ENCODE measurements at regions not wholly inside any gene's neighbourhood (a gene's known extent, or its start where the extent isn't known, plus 50 kb on each side); places are given as distances from the start of the nearest gene placed in this dataset.
"Not testable (repeated sequence)": the region's sequence is repeated elsewhere in the genome, so short reads cannot be mapped to it uniquely, and the experiment has no call there.

DNA sequence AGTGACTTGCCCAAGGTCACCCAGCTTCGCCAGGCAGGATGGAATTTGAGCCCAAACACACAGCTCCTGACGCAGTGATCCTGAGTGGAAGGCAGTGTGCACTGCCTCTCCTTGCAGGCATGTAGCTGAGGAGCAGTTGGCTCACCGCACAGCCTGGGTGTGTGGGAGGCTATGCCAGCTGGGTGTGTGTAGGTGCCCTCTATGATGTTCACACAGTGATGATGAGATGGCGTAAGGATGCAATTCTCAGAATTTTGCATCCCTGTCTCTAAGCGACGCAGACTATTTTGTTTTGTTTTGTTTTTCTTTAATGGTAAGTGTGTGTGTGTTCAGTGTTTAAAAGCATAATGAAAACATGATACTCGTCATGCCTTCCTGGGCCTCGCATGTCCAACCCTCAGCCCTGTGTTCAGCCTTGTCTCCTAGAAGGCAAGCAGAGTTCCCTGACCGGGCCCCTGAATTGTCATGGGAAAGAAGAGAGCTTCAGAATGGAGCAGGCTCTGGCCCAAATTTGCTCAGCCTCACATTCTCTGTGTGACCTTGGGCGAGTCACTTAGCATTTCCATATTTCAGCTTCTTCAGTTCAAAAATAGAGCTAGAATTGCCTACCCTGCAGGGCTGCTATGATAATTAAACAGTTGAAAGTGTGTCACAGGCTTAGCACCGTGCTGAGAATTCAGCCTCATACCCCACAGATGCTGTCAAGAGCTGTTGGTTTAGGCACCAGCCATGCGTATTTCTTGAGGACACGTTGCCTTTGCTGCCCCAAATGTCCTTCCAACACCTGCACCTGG lies 603.6 kb upstream of the RAB6C start:
- DNase-seq, result no peak

DNA sequence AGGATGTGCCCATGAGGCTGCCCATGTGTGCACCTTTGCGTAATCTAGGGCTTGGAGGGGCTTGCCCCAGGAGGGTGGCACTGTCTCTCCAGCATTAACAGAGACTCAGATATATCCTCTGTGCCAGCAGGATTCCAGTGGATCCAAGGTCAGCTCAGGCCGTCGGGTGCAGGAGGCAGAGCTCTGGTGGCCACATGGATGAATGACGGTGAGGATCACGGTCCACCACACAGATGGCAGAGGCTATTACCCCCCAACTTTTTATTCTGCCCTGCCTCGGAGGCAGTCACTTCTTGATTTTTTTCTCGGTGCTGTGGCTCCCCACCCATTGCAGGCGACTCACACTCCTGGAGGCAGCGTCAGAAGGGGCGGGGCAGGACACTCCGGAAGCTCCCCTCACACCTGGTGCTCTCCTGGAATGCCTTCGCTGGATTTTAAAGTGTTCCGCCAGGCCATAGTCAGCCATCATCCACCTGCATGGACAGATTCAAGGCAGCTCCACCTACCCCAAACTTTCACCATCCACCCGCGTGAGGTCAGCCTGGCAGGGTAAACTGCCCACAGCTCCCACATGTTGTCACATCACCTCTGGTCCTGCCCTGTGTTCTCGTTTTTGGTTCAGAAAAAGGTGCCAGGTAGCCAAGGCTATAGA lies 602.9 kb upstream of the RAB6C start:
- DNase-seq, result no peak

DNA sequence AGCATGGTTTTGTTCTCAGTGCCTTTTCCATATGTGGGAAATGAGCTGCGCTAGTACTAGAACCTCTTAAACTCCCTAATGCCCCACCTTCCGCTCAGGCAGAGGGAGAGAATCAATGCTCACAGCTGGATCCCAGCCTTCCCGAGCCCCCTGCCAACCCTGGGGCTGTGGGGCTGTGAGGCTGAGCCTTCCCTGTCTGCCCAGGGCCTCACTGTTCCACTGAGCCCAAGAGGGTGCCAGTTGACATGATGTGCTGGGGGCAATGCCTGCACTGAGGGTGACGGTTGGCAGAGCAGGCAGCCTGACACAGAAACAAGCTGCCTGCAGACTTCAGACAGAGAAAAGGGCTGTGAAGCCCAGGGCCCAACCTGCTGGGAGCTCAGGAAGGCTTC lies 602.4 kb upstream of the RAB6C start:
- DNase-seq, result no peak

DNA sequence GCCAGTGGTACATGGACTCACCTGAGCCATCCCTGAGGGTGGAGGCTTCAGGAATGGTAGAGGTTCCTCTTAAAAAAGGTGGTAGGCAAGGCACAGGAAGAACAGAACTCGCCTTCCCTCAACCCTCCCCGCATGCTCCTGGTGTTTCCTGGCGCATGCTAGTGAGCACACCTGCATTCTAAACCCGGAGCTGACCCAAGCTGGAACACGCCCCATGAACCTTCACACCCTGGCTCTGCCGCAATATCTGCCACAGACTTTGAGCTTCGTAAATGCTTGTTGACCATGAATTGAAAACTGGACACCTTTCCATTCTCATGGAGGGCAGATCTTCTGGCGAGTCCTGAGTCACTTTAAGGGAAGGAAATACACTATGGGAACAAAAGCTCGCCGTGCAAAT lies 601.3 kb upstream of the RAB6C start:
- no peak for DNase-seq

DNA sequence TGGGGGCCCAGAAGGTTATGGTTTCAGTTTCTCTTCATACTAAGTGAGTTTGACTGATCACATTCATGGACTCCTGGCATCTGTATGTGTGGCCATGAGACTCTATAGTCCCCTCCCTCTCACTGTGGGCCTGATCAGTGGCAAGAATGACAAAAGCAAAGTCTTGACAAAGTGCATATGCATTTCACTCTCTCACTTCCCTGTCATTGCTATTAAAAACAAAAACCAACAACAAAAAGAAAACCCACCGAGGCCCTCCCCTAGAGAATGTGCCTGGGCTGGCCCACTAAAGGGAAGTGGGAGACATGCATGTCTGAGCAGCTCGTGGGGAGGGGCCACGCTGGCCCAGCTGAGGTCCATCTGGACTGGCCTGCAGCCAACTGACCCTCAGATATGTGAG lies 600.1 kb upstream of the RAB6C start:
- no peak for DNase-seq

DNA sequence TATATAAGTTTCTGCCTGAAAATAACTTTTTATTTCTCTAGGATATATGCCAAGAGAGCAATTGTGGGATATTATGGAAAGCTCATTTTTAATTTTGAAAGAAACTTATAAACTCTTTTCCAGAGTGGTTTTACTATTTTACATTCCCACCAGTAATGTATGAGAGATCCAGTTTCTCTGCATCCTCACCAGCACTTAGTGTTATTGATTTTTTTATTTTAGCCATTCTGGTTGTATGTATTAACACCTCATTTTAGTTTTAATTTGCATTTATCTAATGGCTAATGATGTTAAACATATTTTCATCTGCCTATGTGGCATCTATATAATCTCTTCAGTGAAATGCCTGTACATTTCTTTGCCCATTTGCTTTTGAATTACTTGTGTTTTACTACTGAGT lies 597.7 kb upstream of the RAB6C start:
- DNase-seq, result no peak

DNA sequence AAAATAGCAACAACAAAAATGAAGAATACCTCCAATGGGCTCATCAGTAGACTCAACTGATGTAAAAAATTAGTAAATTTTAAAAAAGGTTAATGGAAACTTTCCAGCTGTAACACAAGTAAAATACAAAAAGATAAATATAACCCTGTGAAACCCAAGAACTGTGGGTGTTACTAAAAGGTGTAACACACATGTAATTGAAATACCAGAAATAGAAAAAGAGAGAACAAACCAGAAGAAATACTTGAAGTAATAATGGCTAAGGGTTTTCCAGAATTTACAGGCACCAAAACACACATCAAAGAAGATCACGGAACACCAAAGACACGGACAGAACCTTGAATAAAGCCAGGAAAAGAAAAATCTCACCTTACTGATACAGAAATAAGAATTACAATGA lies 590.6 kb upstream of the RAB6C start:
- DNase-seq, result no peak

DNA sequence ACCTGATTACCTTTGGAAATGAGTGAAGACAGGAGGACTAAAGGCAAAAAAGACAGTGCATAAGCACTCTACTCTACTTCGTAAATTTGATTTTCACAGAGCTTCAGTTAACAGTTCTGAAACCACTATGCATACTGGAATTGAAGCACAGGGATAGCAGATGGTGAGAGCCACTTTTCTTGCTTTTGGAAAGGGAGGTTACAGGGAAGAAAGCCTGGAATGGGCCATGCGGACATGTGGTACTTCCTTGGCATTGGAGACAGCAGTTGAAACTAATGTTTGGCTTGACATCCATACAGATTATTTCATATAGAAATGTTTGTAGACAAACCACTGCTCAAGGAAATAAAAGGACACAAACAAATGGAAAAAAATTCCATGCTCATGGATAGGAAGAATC lies 585.6 kb upstream of the RAB6C start:
- DNase-seq, result no peak

DNA sequence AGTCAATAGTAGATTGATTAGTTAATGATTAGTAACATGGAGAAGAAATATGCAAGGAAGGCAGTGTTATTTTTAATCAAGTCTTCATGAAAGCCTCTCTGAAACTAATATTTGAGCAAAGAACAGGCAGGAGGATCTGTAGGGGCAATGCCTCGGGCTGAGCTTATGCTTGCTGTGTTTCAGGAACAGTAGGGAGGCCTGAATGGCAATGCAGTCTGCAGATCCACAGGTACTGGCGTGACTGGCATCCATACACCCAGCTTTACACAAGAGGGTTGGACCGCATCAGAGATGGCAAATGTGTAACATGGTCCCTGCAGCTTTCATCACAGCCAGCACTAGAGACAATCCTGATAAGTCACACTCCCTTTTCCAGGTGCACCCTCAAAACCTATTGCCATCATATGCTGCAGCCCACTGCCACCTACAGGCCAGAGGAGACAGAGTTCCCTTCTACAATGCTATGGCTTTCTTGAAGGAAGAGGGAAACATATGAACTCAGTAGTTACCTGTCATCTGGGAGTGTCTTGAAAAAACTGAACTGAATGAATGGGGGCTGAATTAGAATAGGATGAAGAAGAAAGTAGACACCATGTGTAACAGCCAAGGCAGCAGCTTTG lies 582.4 kb upstream of the RAB6C start:
- DNase-seq, result no peak

DNA sequence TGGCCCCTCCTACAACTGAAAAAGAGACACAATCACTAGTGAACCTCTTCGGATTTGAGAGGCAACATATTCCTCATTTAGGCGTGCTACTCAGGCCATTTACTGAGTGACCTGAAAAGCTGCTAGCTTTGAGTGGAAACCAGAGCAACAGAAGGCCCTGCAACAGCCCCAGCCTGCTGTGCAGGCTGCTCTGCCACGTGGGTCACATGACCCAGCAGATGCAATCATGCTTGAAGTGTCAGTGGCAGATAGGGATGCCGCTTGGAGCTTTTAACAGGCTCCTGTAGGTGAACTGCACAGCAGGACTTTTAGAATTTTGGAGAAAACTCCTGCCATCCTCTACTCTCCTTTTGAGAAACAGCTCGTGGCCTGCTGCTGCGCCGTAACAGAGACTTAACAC lies 578.6 kb upstream of the RAB6C start:
- DNase-seq, result no peak

DNA sequence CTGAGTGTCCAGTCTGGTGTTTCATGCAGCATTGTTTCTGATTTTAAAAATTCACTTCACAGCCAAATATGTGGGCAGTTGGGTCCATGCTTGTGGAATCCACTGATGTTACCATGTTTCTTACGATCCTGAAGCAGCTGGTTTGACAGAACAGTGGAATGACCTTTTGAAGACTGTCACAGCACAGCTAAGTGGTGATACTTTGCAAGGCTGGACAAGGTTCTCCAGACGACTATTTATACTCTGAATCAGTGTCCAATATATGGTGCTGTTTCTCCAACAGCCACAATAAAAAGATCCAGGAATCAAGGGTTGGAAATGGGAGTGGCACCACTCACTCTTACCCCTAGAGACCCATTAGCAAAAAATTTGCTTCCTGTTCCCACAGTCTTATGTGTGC lies 577.4 kb upstream of the RAB6C start:
- DNase-seq, result no peak

DNA sequence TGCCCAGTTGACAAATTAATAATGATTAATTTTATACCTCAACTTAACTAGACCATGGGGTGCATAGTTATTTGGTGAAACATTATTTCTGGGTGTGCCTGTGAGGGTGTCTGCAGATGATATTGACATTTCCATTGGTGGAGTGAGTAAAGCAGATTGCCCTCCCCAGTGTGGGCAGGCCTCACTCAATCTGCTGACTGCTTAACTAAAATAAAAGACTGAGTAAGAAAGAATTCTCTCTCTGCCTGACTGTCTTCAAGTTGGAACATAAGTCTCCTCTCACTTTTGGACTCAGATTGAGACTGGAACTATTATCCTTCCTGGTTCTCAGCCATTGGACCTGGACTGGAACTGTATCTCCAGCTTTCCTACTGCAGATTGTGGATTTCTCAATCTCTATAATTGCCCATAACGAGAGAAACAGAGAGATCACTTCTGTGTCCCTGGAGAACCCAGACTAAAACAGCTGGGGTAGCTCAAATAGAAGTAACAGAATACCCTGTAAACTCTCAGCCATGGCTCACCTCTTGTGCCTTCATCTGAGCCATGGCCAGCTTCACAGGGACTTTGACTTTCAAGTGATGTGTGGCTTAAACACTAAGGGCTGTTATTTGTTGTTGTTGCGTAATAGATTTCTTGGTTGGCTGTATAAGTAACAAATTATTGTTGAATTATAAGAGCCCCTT lies 575.3 kb upstream of the RAB6C start:
- no peak for DNase-seq

DNA sequence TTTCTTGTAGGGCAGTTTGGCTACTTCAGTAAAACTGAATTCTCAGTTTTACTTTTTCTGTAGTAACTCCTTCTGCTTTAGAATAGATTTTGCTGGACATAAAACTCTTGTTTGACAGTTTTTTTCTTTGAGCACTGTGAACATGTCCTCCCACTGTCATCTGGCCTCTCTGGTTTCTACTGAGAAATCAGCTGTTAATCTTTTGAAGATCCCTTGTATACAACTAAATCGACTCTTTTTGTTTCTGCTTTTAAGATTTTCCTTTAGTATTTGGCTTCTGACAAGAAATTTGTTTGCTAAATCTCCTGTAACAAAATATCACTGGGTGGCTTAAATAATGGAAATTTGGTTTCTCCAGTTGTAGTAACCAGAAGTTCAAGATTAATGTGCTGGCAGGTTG lies 570.9 kb upstream of the RAB6C start:
- DNase-seq, result no peak

DNA sequence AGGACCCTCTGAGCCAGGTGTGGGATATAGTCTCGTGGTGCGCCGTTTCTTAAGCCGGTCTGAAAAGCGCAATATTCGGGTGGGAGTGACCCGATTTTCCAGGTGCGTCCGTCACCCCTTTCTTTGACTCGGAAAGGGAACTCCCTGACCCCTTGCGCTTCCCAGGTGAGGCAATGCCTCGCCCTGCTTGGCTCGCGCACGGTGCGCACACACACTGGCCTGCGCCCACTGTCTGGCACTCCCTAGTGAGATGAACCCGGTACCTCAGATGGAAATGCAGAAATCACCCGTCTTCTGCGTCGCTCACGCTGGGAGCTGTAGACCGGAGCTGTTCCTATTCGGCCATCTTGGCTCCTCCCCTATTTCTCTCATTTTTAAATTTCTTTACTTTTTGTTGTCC lies 562.4 kb upstream of the RAB6C start:
- DNase-seq, result not testable (repeated sequence)

DNA sequence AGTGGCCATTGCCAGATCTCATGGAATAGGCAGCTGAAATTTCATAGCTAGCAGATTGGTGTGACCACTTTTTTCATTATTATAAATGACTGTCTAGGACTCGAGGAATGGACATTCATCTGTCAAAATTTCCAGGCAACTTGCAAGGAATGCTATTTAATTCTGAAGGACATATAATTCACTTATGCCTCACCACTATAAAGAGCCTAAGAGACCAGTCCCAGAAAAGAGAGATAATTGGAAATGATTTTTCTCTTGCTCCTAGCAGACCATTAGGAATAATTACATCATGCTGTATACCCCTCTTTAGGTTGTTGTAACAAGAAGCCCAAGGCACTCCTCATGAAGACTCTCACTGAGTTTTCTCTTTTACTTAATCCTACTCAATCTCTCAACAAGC lies 557.4 kb upstream of the RAB6C start:
- no peak for DNase-seq

DNA sequence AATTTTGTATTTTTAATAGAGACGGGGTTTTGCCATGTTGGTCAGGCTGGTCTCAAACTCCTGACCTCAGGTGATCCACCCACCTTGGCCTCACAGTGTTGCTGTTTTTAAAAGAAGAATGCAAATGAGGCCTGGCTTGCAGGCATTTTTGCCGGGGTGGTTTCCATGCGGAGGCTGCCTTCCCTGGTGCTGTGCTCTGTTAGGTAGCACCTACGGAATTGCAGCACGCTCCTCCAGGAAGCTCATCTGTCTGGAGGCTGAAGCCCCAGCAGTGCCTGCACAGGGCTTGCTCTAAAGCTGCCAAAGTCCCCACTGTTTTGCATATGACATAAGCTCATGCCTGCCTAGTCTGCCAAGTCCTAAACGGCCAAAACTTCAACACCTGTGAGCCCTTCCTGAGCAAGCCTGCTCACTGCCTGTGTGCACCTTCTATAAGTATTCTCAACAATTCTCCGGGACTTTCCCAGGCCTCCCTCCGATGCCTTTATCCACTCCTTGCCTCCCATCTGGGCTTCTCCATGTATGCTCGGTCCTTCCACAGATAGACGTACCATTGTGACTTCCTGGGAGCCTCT lies 551.3 kb upstream of the RAB6C start:
- no peak for DNase-seq

DNA sequence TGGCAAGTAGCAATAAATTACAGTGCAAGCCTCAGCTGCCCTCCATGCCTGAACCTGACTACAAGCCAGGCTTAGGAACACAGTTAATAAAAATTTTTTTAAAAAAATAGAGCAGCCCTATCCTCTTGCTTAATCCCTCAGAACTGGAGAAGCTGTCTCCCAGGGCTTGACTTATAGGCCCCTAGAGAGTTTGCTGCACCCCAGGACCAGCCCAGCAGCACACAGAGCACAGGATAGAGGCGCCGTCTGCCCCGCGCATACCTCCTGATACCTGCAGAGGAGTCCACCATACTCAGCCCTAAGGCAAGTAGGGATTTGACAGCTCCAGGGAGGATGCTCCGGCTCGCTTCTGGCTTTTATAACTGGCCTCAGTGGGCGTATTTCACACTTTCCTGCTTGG lies 548.6 kb upstream of the RAB6C start:
- no peak for DNase-seq

DNA sequence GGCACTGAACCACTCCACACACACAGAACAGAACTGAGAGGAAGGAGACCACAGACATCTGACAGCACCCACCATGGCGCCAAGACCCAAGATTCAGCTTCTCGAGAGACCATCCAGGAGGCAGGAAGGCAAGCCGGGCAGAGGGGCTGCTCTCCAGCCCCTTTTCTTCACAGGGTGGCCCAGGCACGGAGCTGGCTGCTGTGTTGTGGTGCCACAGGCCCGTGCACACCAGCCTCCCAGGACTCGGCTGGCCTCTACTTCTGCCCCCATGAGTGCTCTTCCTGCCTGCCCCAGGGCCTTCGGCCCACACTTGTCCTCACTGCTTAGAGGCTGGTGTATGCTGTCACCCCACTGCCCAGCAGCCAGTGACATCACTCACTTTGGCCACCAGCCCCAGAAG lies 547.6 kb upstream of the RAB6C start:
- DNase-seq, result no peak

DNA sequence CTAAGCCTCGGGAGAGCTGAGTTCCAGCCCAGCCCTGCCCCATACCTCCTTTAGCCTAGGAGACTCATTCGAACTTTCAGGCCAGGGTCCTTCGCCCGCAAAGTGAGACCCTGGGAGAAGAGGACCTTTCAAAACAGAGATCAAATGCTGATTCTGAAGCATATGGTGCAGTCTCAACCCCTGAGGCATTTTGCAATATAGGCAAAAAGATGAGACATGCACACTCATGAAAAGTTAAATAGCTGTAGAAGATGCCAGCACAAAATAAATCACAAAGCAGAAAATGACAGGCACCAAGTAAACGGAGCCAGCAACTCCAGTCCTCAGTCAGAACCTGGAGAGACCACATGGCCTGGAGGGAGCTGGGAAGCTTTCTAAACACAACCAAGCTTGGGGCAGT lies 542.7 kb upstream of the RAB6C start:
- DNase-seq, result no peak

DNA sequence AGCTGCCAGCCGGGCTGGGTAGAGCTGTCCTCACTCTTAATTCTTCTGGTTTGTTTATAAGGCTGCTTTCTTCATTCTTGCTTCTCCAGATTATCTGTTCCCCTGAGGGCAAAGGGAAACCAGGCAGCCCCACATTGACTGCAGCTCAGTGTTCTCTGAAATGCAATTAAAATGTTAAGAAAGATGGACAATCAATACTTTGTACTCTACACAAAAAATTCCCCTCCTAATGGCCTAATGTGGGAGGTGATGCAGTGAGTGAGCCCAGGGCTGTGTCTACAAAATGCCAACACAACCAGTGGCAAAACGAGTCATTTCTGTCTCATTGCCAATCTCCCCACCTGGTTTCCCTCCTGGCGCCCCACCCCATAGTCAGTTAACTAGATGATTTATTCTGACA lies 541.7 kb upstream of the RAB6C start:
- no peak for DNase-seq

DNA sequence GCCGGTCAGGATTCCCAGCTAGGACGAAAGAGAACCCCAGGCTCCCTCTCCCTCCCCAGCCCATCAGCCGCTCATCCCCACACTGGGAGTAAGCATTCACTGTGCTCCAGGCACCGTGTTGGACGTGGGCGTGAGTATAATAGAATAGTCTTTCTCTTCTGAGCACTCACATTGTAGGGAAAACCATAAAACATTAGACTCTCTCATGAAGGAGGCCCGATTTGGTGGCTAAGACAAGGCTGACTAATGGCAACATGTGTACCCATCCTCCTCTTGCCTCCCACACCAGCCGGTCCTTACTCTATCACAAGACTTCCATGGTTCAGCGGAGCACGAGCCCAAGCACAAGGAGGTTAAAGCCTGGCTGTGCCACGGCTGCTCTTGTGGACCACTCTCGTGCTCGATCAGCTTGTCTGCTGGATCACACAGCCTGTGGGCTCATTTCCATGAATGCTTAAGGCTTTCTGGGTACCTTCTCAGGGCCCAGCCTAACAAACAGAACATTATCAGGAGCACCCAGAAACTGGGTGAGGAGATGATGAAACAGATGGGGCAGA lies 540.9 kb upstream of the RAB6C start:
- DNase-seq, result no peak

DNA sequence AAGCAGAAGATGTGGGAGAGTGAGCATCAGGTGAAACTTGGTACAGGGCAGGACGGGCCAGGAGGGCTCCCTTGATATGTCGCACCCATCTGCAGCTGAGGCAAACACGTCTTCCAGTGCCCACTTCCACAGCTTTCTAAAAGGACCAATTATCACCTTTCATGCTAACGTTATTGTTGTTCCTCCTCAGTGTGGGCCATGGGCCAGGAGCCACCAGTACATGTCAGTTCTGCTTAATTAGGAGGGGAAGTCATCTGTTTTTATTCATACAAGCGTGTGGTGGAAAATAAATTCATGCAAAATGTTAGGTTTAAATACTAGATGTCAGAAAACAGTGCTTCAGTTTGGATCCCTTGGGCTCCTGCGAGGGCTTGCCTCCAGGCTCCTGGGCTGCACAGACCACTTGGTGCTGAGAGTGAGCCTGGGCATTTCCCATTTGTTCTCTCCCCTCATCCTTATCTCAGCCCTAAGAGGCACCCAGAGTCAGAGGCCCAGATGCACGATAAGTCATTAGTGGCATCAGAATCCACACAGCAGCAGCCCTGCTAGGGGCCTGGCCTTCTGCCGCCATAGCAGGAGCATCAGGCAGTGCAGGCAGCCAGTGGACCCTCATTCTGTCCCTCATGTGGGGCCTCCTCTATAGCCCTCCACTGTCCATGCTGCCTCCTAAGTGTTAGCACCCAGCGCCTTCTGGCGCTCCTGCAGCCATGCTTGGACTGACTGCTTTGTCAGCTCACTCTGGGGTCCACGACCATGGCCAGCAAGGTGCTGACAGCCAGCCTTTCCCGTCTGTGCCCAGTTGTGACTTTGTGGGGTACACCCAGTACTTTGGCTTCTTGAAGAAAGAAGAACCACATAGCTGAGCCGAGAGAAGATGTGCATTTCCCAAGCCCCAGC lies 539.8 kb upstream of the RAB6C start:
- DNase-seq, result no peak

Measured in activated CD4-positive, alpha-beta T cell treated with anti-CD3 and anti-CD28 coated beads, Interleukin-2, amount 50 U/mL, for 1 hour (primary cell).